PC-3 (cell line): ENCODE measurements at regions not wholly inside any gene's neighbourhood (a gene's known extent, or its start where the extent isn't known, plus 50 kb on each side); places are given as distances from the start of the nearest gene placed in this dataset.

ENCODE experiments used
- ATAC-seq: fragments of 200-7000 bp; cut with Tn5 transposase; 2 replicates; pipeline ENCODE4 v1.9.1; 2020; ENCODE audit warnings: mild to moderate bottlenecking, moderate library complexity
- BruUV-seq: library from RNA; stranded (reverse); fragments of 400-500 nt; replicated peaks from 2 replicates; lab custom pipeline; 2021; lab: Mats Ljungman, UMichigan
- CTCF ChIA-PET: fragments of 300-600 bp; sonication (Branson Sonifier 250); formaldehyde crosslinking; loops from one replicate; lab custom pipeline; 2022; ENCODE audit warnings: antibody characterized with exemption; lab: Charles Lee
- POLR2A ChIA-PET: fragments of 300-600 bp; sonication (Branson Sonifier 250); formaldehyde crosslinking; loops from one replicate; lab custom pipeline; 2022; ENCODE audit warnings: antibody characterized with exemption; ENCODE audit not compliant: unreplicated experiment; lab: Charles Lee
- DNase-seq: peaks from one replicate; pipeline ENCODE4 v3.0.0-alpha.2; 2015
- H2AFZ ChIP-seq: fragments of 300-600 bp; sonication (generic); 2 replicates; pipeline ENCODE4 v1.6.0; 2016; ENCODE audit warnings: antibody characterized with exemption, low read length
- H3F3A ChIP-seq: fragments of 300-600 bp; sonication (generic); one replicate; pipeline ENCODE4 v1.6.0; 2017; ENCODE audit warnings: antibody characterized with exemption, low read length, control low read depth, mild to moderate bottlenecking; ENCODE audit not compliant: unreplicated experiment
- H3K27ac ChIP-seq: fragments of 300-600 bp; sonication (generic); 2 replicates; pipeline ENCODE4 v1.5.1; 2016; ENCODE audit warnings: mild to moderate bottlenecking, low read length
- H3K27me3 ChIP-seq: fragments of 300-600 bp; sonication (generic); 2 replicates; pipeline ENCODE4 v1.6.1; 2016; ENCODE audit warnings: low read length, mixed read lengths
- H3K36me3 ChIP-seq: fragments of 300-600 bp; sonication (generic); 2 replicates; pipeline ENCODE4 v1.6.1; 2016; ENCODE audit warnings: low read depth, mixed run types, low read length, mixed read lengths
- H3K4me1 ChIP-seq: fragments of 300-600 bp; sonication (generic); 2 replicates; pipeline ENCODE4 v1.5.1; 2016; ENCODE audit warnings: low read length; ENCODE audit not compliant: insufficient read depth
- H3K4me2 ChIP-seq: fragments of 300-600 bp; sonication (generic); 2 replicates; pipeline ENCODE4 v1.6.0; 2016; ENCODE audit warnings: low read length
- H3K4me3 ChIP-seq: fragments of 300-600 bp; sonication (generic); 2 replicates; pipeline ENCODE4 v1.5.1; 2016; ENCODE audit warnings: mild to moderate bottlenecking, low read length, mixed read lengths
- H3K79me2 ChIP-seq: fragments of 300-600 bp; sonication (generic); 2 replicates; pipeline ENCODE4 v1.6.1; 2017; ENCODE audit warnings: low read length, mixed read lengths
- H3K9ac ChIP-seq: fragments of 300-600 bp; sonication (generic); 2 replicates; pipeline ENCODE4 v1.6.0; 2016; ENCODE audit warnings: mild to moderate bottlenecking, low read length
- H3K9me2 ChIP-seq: fragments of 300-600 bp; sonication (generic); replicated peaks from 2 replicates; pipeline ENCODE4 v1.6.1; 2016; ENCODE audit warnings: mixed run types, low read length, mixed read lengths
- H3K9me3 ChIP-seq: fragments of 300-600 bp; sonication (generic); 2 replicates; pipeline ENCODE4 v1.6.1; 2016; ENCODE audit warnings: low read length, mixed read lengths
- H4K20me1 ChIP-seq: fragments of 300-600 bp; sonication (generic); 2 replicates; pipeline ENCODE4 v1.6.1; 2016; ENCODE audit warnings: low read length, mixed read lengths
- EZH2 ChIP-seq: fragments of 300-600 bp; sonication (generic); IDR thresholded peaks from one replicate; pipeline ENCODE4 v1.6.1; 2017; ENCODE audit warnings: antibody characterized with exemption, mild to moderate bottlenecking, low read length; ENCODE audit not compliant: unreplicated experiment
- EZH2phosphoT487 ChIP-seq: fragments of 300-600 bp; sonication (generic); IDR thresholded peaks from 2 replicates; pipeline ENCODE4 v1.6.1; 2018; ENCODE audit warnings: mild to moderate bottlenecking, antibody characterized with exemption, low read length, borderline replicate concordance
- intact Hi-C: fragments of 100-400 bp; cut with micrococcal nuclease; formaldehyde crosslinking; loops from 2 replicates; pipeline ENCODE4 v1.9.0; 2023
- TF ChIP-seq, protein P1 (sequence below): fragments of 300-600 bp; sonication (generic); conservative IDR thresholded peaks from 2 replicates; pipeline ENCODE4 v1.5.1; 2017; ENCODE audit warnings: antibody characterized with exemption, low read depth, mild to moderate bottlenecking, low read length

DNA sequence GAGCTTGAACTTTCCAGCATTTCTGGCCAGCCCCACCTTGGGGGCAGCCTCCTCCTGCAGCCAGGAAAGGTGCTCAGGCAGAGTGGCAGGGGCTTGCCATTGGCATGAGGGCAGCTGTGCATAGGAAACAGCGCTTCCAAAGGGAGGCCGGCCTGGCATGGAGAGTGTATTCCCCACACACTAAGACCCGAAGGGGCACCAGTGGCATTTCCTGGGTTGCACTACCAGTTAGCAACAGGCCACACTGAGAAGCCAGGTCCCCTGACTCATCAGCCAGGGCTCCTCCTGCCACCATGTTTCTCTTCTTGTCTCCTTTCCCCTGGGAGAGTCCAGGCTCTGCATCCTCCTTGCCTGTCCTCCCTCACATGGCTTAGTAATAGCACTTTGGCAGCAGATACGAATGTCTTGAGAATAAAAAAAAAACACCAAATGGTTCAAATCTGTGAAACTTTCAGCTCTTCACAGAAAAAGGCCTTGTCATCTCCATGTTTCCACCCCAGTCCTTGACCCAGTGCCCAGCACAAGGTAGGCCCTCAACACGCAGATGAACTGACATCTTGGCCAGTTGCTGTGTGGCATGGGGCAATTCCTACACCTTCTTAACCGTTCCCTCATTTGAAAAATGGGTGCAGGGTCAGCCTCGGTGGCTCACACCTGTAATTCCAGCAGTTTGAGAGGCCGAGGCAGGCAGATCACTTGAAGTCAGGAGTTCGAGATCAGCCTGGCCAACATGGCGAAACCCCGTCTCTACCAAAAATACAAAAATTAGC, 180.4 kb downstream of the SMAD6 start:
- TF ChIP-seq, protein P1, sequence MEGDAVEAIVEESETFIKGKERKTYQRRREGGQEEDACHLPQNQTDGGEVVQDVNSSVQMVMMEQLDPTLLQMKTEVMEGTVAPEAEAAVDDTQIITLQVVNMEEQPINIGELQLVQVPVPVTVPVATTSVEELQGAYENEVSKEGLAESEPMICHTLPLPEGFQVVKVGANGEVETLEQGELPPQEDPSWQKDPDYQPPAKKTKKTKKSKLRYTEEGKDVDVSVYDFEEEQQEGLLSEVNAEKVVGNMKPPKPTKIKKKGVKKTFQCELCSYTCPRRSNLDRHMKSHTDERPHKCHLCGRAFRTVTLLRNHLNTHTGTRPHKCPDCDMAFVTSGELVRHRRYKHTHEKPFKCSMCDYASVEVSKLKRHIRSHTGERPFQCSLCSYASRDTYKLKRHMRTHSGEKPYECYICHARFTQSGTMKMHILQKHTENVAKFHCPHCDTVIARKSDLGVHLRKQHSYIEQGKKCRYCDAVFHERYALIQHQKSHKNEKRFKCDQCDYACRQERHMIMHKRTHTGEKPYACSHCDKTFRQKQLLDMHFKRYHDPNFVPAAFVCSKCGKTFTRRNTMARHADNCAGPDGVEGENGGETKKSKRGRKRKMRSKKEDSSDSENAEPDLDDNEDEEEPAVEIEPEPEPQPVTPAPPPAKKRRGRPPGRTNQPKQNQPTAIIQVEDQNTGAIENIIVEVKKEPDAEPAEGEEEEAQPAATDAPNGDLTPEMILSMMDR: no peak
- TF ChIP-seq EZH2 (no peak), EZH2phosphoT487 (no peak)
- 0 out of 2 replicates have a peak overlapping the region, but pooled peaks have one; percentile 3 for H3K9ac ChIP-seq
- H3K4me3 ChIP-seq: no peak overlapping the region
- no peaks in the 10 kb centered on the region for H3K9me2 ChIP-seq
- CTCF ChIA-PET: no interaction called here
- BruUV-seq: no TSS peak
- H3K27me3 ChIP-seq: no peaks in the 10 kb centered on the region
- no peaks in the 10 kb centered on the region for H3K9me3 ChIP-seq
- no peaks in the 10 kb centered on the region for H3K79me2 ChIP-seq
- H4K20me1 ChIP-seq: no peaks in the 10 kb centered on the region
- no peak overlapping the region for H2AFZ ChIP-seq
- POLR2A ChIA-PET: no interaction called here
- peak overlapping the region; percentile 71 for H3K27ac ChIP-seq
- no peak for ATAC-seq
- no peaks in the 10 kb centered on the region for H3F3A ChIP-seq
- intact Hi-C loops: loop anchor here (1.0 to 2.0 kb wide), 2 partner anchors 20 to 116 kb away; no protein-coding TSS in a partner anchor
- H3K4me1 ChIP-seq: peaks cover 29% of the 10 kb centered on the region
- H3K36me3 ChIP-seq: no peaks in the 10 kb centered on the region
- peak; percentile 27 for DNase-seq
- peak overlapping the region; percentile 26; the same call in 1 of the 2 replicates for H3K4me2 ChIP-seq

DNA sequence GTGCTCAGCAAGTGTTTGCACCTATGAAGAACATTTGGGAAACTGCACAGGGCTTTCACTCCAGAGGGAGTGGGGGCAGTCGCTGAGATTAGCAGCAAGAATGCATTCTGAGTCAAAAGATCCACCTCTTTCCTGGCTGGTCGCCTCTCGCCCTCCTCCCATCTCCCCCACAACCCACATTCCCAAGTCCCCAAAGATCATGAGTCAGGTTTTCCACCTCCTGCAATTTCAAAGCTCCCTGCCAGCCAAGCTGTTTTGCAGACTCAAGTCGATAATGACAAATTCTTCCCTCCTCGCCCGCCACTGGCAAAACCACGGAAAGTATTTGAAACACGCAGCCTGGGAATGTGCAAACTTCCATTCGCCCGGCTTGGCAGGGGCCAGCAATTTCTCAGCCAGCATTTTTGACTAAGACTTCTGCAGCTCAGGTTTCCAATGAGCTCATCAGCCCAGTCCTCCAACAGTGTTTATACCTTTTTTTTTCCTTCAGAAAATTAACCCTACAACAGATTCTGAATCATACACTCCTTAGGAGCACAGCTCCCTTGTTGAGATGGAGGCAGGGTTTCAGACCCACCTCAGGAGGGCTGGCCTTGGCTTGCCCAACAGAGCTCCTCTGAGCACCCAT, 181.4 kb downstream of the SMAD6 start:
- H3K9ac ChIP-seq: no peak overlapping the region
- H3K9me2 ChIP-seq: no peaks in the 10 kb centered on the region
- DNase-seq (peak; percentile 99), ATAC-seq (peak; percentile 84)
- H3K79me2 ChIP-seq: no peaks in the 10 kb centered on the region
- no peak overlapping the region for H3K4me3 ChIP-seq
- POLR2A ChIA-PET: interaction anchor here (0.5 to 0.6 kb wide), 2 partner anchors 10 to 376 kb away, joined by 3 to 4 read pairs; no protein-coding TSS in a partner anchor
- BruUV-seq: no TSS peak
- H2AFZ ChIP-seq: no peak overlapping the region
- H3K36me3 ChIP-seq: no peaks in the 10 kb centered on the region
- H3K4me2 ChIP-seq: peak overlapping the region; percentile 42
- no peaks in the 10 kb centered on the region for H3F3A ChIP-seq
- TF ChIP-seq, protein P1: no peak
- TF ChIP-seq EZH2 (no peak), EZH2phosphoT487 (no peak)
- H4K20me1 ChIP-seq: no peaks in the 10 kb centered on the region
- H3K27me3 ChIP-seq: no peaks in the 10 kb centered on the region
- CTCF ChIA-PET: interaction anchor here (0.6 to 1.0 kb wide), 5 partner anchors 20 to 687 kb away, joined by 3 to 9 read pairs (median 5); no protein-coding TSS in a partner anchor
- peaks cover 38% of the 10 kb centered on the region for H3K4me1 ChIP-seq
- peak overlapping the region; percentile 71 for H3K27ac ChIP-seq
- intact Hi-C loops: loop anchor here (1.0 to 2.0 kb wide), 2 partner anchors 21 to 117 kb away; no protein-coding TSS in a partner anchor
- no peaks in the 10 kb centered on the region for H3K9me3 ChIP-seq
